ENCODE measurements at regions not wholly inside any gene's neighbourhood (a gene's known extent, or its start where the extent isn't known, plus 50 kb on each side); places are given as distances from the start of the nearest gene placed in this dataset.

GRCh38 chr16:76162046-76162445, 115.2 kb upstream of the CNTNAP4 start:
- Histone ChIP-seq H4K8ac (ENCODE audit: low read depth in 2 of 2, low read length in 2 of 2) (no peak overlapping the region), H3K23ac (ENCODE audit: low read depth, low read length) (no peak overlapping the region), H3K79me1 (ENCODE audit: low read depth in 1 of 2, low read length in 2 of 2) (no peaks in the 10 kb centered on the region), H3K36me3 (ENCODE audit: control insufficient read depth, insufficient read depth, low read length) (no peaks in the 10 kb centered on the region), H3K4me3 (ENCODE audit: insufficient read depth, low read depth, low read length) (no peak overlapping the region), H3K9me3 (ENCODE audit: control insufficient read depth, insufficient read depth, low read length) (peaks cover 5% of the 10 kb centered on the region; the same call in 1 of the 2 replicates), H4K5ac (ENCODE audit: low read depth, low read length) (no peak overlapping the region), H3K9ac (ENCODE audit: low read depth, low read length) (no peak overlapping the region), H3K27me3 (ENCODE audit: control insufficient read depth, insufficient read depth, low read length) (no peaks in the 10 kb centered on the region), H2BK5ac (ENCODE audit: low read depth, low read length, poor library complexity, severe bottlenecking) (no peak overlapping the region), H3K18ac (ENCODE audit: low read depth, low read length) (no peak overlapping the region), H3K4me1 (ENCODE audit: control insufficient read depth, insufficient read depth, low read length) (no peaks in the 10 kb centered on the region), H3K4ac (ENCODE audit: low read depth, low read length) (no peak overlapping the region), H2AK5ac (ENCODE audit: low read depth, low read length) (no peak overlapping the region), H4K20me1 (ENCODE audit: insufficient read depth, low read length) (no peaks in the 10 kb centered on the region), H2BK120ac (ENCODE audit: low read depth, low read length) (no peak overlapping the region), H3K27ac (ENCODE audit: insufficient read depth, low read length) (no peak overlapping the region), H3K56ac (ENCODE audit: extremely low read depth, insufficient read depth, low read length) (no peak overlapping the region), H2BK15ac (ENCODE audit: low read depth, low read length) (no peak overlapping the region), H3K4me2 (ENCODE audit: low read depth, low read length) (no peak overlapping the region), H2BK20ac (ENCODE audit: low read depth, low read length) (no peak overlapping the region), H2AFZ (replicated peaks; ENCODE audit: low read length, poor library complexity) (no peak overlapping the region), H4K91ac (ENCODE audit: insufficient read depth, low read depth, low read length) (no peak overlapping the region), H2AK9ac (replicated peaks; ENCODE audit: low read depth, low read length, poor library complexity) (no peak overlapping the region), H3K9me1 (ENCODE audit: insufficient read depth, low read length) (no peaks in the 10 kb centered on the region), H3K14ac (replicated peaks; ENCODE audit: low read depth, low read length) (no peak overlapping the region)
- no peak for TF ChIP-seq MAZ (IDR thresholded peaks at IDR 0.05; ENCODE audit: borderline replicate concordance, low read depth, low read length)
- no peak for TF ChIP-seq MAFK (IDR thresholded peaks at IDR 0.05; ENCODE audit: low read depth, low read length)
- TF ChIP-seq RCOR1 (IDR thresholded peaks at IDR 0.05; ENCODE audit: insufficient replicate concordance, low read length), result no peak
- no peak for TF ChIP-seq FOS (IDR thresholded peaks at IDR 0.05; ENCODE audit: low read depth, low read length)
- TF ChIP-seq USF2 (IDR thresholded peaks at IDR 0.05; ENCODE audit: low read depth, low read length), result no peak
- TF ChIP-seq, protein P1, sequence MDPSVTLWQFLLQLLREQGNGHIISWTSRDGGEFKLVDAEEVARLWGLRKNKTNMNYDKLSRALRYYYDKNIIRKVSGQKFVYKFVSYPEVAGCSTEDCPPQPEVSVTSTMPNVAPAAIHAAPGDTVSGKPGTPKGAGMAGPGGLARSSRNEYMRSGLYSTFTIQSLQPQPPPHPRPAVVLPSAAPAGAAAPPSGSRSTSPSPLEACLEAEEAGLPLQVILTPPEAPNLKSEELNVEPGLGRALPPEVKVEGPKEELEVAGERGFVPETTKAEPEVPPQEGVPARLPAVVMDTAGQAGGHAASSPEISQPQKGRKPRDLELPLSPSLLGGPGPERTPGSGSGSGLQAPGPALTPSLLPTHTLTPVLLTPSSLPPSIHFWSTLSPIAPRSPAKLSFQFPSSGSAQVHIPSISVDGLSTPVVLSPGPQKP (IDR thresholded peaks at IDR 0.05; ENCODE audit: borderline replicate concordance, low read depth, low read length), result no peak
- no peak for TF ChIP-seq CHD1 (IDR thresholded peaks at IDR 0.05; ENCODE audit: low read depth, low read length)
- no peak for TF ChIP-seq SMC3 (IDR thresholded peaks at IDR 0.05; ENCODE audit: low read depth, low read length)
- TF ChIP-seq BHLHE40 (IDR thresholded peaks at IDR 0.05; ENCODE audit: low read depth, low read length), result no peak
- no peak for TF ChIP-seq CEBPB (IDR thresholded peaks at IDR 0.05; ENCODE audit: low read depth, low read length)
- TF ChIP-seq RFX5 (IDR thresholded peaks at IDR 0.05; ENCODE audit: low read depth, low read length), result no peak
- no peak for TF ChIP-seq MXI1 (IDR thresholded peaks at IDR 0.05; ENCODE audit: borderline replicate concordance, low read depth, low read length)
- TF ChIP-seq NFE2L2 (IDR thresholded peaks at IDR 0.05; ENCODE audit: low read depth, low read length), result no peak
- TF ChIP-seq RAD21 (IDR thresholded peaks at IDR 0.05; ENCODE audit: low read length), result no peak
- no peak for TF ChIP-seq POLR2A (IDR thresholded peaks at IDR 0.05; ENCODE audit: low read depth, low read length)
- TF ChIP-seq, protein P2, sequence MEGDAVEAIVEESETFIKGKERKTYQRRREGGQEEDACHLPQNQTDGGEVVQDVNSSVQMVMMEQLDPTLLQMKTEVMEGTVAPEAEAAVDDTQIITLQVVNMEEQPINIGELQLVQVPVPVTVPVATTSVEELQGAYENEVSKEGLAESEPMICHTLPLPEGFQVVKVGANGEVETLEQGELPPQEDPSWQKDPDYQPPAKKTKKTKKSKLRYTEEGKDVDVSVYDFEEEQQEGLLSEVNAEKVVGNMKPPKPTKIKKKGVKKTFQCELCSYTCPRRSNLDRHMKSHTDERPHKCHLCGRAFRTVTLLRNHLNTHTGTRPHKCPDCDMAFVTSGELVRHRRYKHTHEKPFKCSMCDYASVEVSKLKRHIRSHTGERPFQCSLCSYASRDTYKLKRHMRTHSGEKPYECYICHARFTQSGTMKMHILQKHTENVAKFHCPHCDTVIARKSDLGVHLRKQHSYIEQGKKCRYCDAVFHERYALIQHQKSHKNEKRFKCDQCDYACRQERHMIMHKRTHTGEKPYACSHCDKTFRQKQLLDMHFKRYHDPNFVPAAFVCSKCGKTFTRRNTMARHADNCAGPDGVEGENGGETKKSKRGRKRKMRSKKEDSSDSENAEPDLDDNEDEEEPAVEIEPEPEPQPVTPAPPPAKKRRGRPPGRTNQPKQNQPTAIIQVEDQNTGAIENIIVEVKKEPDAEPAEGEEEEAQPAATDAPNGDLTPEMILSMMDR (conservative IDR thresholded peaks at IDR 0.05; ENCODE audit: low read depth, low read length), result no peak
- dilution Hi-C loops (cut with HindIII; ENCODE audit: low sequenced_read_pairs, unreplicated experiment) (no loop called here), in situ Hi-C loops (cut with MboI; ENCODE audit: low sequenced_read_pairs) (no loop called here), intact Hi-C loops (cut with micrococcal nuclease) (no loop called here)
- BruUV-seq (replicated peaks), result no TSS peak
- WGBS, 2 experiments (ENCODE audit: extremely low coverage in 2 of 2, insufficient read length in 1 of 2), result no CpG with 5 or more reads among the region's 3 CpGs
- no peak for DNase-seq
- no peak for ATAC-seq (ENCODE audit: low read depth)
- POLR2A ChIA-PET (ENCODE audit: unreplicated experiment), result no interaction called here
- CTCF ChIA-PET, result no interaction called here

All from IMR-90 (cell line).